Lower lobe of right lung (tissue), 2 donors: ENCODE measurements at regions not wholly inside any gene's neighbourhood (a gene's known extent, or its start where the extent isn't known, plus 50 kb on each side); places are given as distances from the start of the nearest gene placed in this dataset.

Experiments used
- ATAC-seq, 2 donors: fragments of 200-7000 bp; cut with Tn5 transposase; one replicate each; pipeline ENCODE4 v1.9.1; 2020 to 2022; ENCODE audit warnings: mild to moderate bottlenecking in 2 of 2, moderate library complexity in 2 of 2
- DNase-seq: peaks from one replicate; pipeline ENCODE4 v3.0.0-alpha.2; 2020
- H3K27ac ChIP-seq: fragments of 200-600 bp; one replicate; pipeline ENCODE4 v1.8.0; 2022
- H3K27me3 ChIP-seq: fragments of 200-600 bp; one replicate; pipeline ENCODE4 v1.8.0; 2022; ENCODE audit warnings: low read depth
- H3K36me3 ChIP-seq: fragments of 200-600 bp; one replicate; pipeline ENCODE4 v1.8.0; 2022; ENCODE audit warnings: mild to moderate bottlenecking
- H3K4me1 ChIP-seq: fragments of 200-600 bp; one replicate; pipeline ENCODE4 v1.8.0; 2022
- H3K4me3 ChIP-seq: fragments of 200-600 bp; one replicate; pipeline ENCODE4 v1.8.0; 2022; ENCODE audit warnings: mild to moderate bottlenecking
- H3K9me3 ChIP-seq: fragments of 200-600 bp; one replicate; pipeline ENCODE4 v1.8.0; 2022
- CTCF ChIP-seq: fragments of 200-600 bp; IDR thresholded peaks from one replicate; pipeline ENCODE4 v1.8.0; 2022; ENCODE audit warnings: antibody characterized with exemption, mild to moderate bottlenecking
- intact Hi-C: fragments of 100-400 bp; cut with DNase I; formaldehyde crosslinking; loops from one replicate; pipeline ENCODE4 v1.11.0; 2022
- donor health status: DM: no; HTN: yes; CAD: no; lungs with severe emphysema.

GRCh38 chr9:135341612-135342169 lies 137.9 kb upstream of the PPP1R26 start:
- intact Hi-C loops, result no loop called here
- DNase-seq (peak; percentile 27), ATAC-seq (no peak)
- TF ChIP-seq CTCF, result no peak
- Histone ChIP-seq H3K9me3 (no peaks in the 10 kb centered on the region), H3K4me1 (peaks cover 4% of the 10 kb centered on the region), H3K27me3 (peaks cover 31% of the 10 kb centered on the region), H3K4me3 (no peak overlapping the region), H3K36me3 (no peaks in the 10 kb centered on the region), H3K27ac (no peak overlapping the region)

DNA sequence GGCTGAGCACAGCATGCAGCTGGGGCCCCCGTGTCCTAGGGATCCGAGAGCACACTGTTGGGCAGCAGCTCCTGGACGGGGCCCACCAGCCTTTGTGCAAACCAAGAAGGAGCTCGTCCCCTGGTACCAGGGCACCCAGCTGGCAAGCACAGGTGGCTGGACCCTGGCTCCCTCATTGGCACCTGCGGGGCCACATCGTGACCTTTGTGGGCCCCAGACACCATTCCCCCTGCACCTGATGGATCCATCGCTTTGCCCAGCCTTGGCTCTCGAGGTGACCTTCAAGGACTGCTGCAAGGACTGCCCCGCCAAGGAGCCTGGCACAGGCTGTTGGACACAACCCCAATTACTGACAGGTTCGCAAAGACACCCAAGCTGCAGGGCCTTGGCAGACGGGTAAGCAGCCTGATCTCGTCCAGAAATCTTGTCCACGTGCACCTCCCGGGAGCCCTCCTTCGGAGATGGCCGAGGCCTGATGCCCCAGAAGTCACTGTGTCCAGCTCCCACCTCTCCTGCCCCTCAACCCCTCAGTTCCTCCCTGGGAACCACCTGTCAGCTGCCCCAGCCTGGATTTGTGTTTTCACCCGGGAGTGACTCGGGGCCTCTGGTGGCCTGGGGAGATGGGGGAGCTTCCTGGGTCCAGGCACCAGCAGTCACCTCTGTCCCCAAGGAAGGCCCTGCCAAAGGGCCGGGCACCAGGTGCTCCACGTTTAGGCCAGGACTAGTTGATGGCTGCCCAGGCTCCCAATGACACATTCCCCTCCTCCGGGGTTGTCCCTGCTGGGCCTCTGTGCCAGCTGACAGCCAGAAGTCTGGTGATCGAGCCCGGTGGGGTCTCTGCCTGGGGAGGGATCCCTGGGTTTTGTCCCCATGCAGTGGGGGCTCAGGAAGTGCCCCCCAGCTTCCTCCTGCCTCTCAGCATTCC lies 137.1 kb upstream of the PPP1R26 start:
- peak; percentile 33 for DNase-seq
- Histone ChIP-seq H3K27me3 (peaks cover 32% of the 10 kb centered on the region), H3K36me3 (no peaks in the 10 kb centered on the region), H3K27ac (no peak overlapping the region), H3K4me3 (no peak overlapping the region), H3K9me3 (no peaks in the 10 kb centered on the region), H3K4me1 (peaks cover 4% of the 10 kb centered on the region)
- TF ChIP-seq CTCF, result no peak
- intact Hi-C loops, result no loop called here
- ATAC-seq, result no peak

DNA sequence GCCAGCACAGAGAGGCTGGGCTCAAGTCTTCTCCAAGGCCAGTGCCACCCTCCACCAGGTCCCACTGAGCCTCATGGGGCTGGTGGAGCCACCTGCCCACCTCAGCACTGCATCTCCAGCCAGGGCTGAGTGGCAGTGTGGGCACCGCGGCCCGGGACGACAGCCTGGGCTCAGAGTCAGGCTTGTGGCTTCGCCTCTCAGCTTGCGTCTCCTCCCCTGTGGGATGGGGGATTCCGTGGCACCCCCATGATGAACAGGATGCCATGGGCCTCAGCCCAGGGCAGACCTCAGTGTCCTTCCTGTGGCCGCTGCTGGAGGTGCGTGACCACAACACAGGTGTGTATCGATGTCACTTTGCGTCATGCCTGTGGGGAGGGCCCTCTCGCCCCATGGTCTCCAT lies 136.4 kb upstream of the PPP1R26 start:
- peaks cover 34% of the 10 kb centered on the region for H3K27me3 ChIP-seq
- peaks cover 4% of the 10 kb centered on the region for H3K4me1 ChIP-seq
- no peak for ATAC-seq
- intact Hi-C loops, result no loop called here
- no peaks in the 10 kb centered on the region for H3K36me3 ChIP-seq
- H3K9me3 ChIP-seq, result no peaks in the 10 kb centered on the region
- no peak for TF ChIP-seq CTCF
- no peak overlapping the region for H3K4me3 ChIP-seq
- H3K27ac ChIP-seq, result no peak overlapping the region
- peak; percentile 32 for DNase-seq

DNA sequence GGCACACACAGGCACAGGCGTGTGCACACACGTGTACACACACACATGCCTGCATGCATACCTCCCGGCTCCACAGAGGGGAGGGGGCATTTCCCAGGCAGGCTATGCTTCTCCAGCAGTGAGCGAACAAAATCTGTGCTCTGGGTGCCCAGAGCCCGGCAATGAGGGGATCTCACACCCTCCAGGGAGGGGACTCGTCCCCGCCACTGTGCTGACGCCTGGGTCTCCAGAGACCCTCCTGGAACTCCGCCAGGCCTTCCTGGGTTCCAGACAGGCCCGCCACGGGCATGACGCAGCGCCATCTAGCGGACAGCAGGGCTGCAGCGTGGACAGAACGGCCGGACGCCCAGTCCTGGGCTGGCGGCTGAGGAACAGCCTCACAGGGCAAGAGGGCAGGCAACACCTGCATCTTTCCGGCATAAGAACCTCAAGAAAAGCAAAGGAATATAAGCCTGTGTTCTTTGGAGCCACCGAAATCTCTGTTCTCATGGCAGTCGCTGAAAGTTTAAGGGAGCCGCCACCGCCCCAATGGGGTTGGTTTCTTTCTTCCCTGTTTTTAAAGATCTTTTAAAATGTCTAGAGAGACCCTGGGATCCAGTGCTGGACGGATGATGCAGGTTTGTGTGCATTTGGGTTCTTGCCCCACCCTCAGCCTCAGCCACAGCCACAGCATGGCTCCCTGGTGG lies 135.6 kb upstream of the PPP1R26 start:
- peak; percentile 88 for TF ChIP-seq CTCF
- H3K9me3 ChIP-seq, result no peaks in the 10 kb centered on the region
- intact Hi-C loops, result no loop called here
- no peak overlapping the region for H3K4me3 ChIP-seq
- H3K36me3 ChIP-seq, result no peaks in the 10 kb centered on the region
- ATAC-seq (peak; percentile 62 to 65), DNase-seq (peak; percentile 74)
- no peak overlapping the region for H3K27ac ChIP-seq
- peaks cover 4% of the 10 kb centered on the region for H3K4me1 ChIP-seq
- H3K27me3 ChIP-seq, result peaks cover 34% of the 10 kb centered on the region

DNA sequence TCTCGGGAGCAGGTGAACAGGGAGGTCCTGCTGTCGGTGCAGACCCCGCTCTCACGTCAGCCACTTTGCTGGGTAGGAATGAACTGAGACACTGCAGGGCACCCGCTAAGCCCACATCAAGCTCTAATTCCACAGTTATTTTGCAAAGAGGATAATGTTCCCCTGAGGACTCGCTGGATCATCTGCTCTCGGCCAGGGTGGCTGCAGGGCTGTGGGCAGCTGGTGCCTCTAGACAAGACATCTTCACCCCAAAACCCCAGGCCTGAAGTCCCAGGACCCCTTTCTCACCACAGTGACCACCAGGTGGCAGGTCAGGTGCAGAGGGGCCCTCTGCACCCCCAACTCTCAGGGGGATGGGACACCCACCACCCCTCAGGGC lies 135.1 kb upstream of the PPP1R26 start:
- peaks cover 39% of the 10 kb centered on the region for H3K27me3 ChIP-seq
- intact Hi-C loops, result no loop called here
- TF ChIP-seq CTCF, result no peak
- no peaks in the 10 kb centered on the region for H3K36me3 ChIP-seq
- no peak overlapping the region for H3K27ac ChIP-seq
- H3K9me3 ChIP-seq, result no peaks in the 10 kb centered on the region
- DNase-seq, result no peak
- ATAC-seq, result no peak
- peaks cover 4% of the 10 kb centered on the region for H3K4me1 ChIP-seq
- no peak overlapping the region for H3K4me3 ChIP-seq
